ENCODE measurements at regions not wholly inside any gene's neighbourhood (a gene's known extent, or its start where the extent isn't known, plus 50 kb on each side); places are given as distances from the start of the nearest gene placed in this dataset.

- no peaks in the 10 kb centered on the region for H3K23me2 ChIP-seq (ENCODE audit: low read depth, low read length)
- no peak overlapping the region for H2BK5ac ChIP-seq (ENCODE audit: low read depth, low read length)
- H3K4me2 ChIP-seq (ENCODE audit: insufficient read depth in 1 of 2, low read depth in 2 of 2, low read length in 2 of 2): no peak overlapping the region
- no peaks in the 10 kb centered on the region for H4K20me1 ChIP-seq (replicated peaks in 1 of 2; ENCODE audit: control insufficient read depth in 1 of 2, insufficient read depth in 2 of 2, low read length in 2 of 2)
- H3K9me3 ChIP-seq (ENCODE audit: insufficient read depth in 2 of 2, low read depth in 1 of 2, low read length in 1 of 2): no peaks in the 10 kb centered on the region
- H3K14ac ChIP-seq (ENCODE audit: insufficient read length): no peak overlapping the region
- no peak overlapping the region for H2AFZ ChIP-seq (ENCODE audit: low read length)
- H3K18ac ChIP-seq (ENCODE audit: extremely low read depth, low read length): no peak overlapping the region
- ChIA-PET POLR2A (ENCODE audit: partially characterized antibody) (no interaction called here), CTCF (ENCODE audit: partially characterized antibody) (interaction anchor here (1.2 kb wide), 1 partner anchor 79 kb away, joined by 3 read pairs; no protein-coding TSS in a partner anchor)
- H3K27me3 ChIP-seq (replicated peaks in 1 of 4; ENCODE audit: control insufficient read depth in 3 of 4, extremely low read depth in 1 of 4, insufficient read depth in 3 of 4, low read length in 3 of 4): no peaks in the 10 kb centered on the region
- DNase-seq (ENCODE audit: low read depth in 1 of 2, low spot score in 2 of 2): no peak
- H3K79me1 ChIP-seq (ENCODE audit: low read depth, low read length): no peaks in the 10 kb centered on the region
- H3K56ac ChIP-seq (replicated peaks; ENCODE audit: insufficient read length, low read depth, low read length): no peak overlapping the region
- TF ChIP-seq CBX5 (IDR thresholded peaks at IDR 0.05; ENCODE audit: low read depth, low read length): no peak
- TF ChIP-seq KDM1A (IDR thresholded peaks at IDR 0.05; ENCODE audit: borderline replicate concordance, low read length): no peak
- TF ChIP-seq BCL11A (IDR thresholded peaks at IDR 0.05; ENCODE audit: low read depth in 2 of 2, low read length in 2 of 2): no peak
- TF ChIP-seq BACH1 (IDR thresholded peaks at IDR 0.05; ENCODE audit: low read length): no peak
- peak; percentile 46 to 50 for TF ChIP-seq RAD21 (IDR thresholded peaks at IDR 0.05 in 1 of 2, conservative IDR thresholded peaks at IDR 0.05 in 1 of 2; ENCODE audit: low read depth in 2 of 2, low read length in 2 of 2)
- TF ChIP-seq POLR2AphosphoS5 (IDR thresholded peaks at IDR 0.05; ENCODE audit: low read depth, low read length): no peak
- TF ChIP-seq SP2 (IDR thresholded peaks at IDR 0.05; ENCODE audit: low read length): no peak
- peak in 2 of 3 experiments; percentile 22 to 43; a peak in 2 of 4 replicates for TF ChIP-seq CTCF (IDR thresholded peaks at IDR 0.05; ENCODE audit: control extremely low read depth in 1 of 3, insufficient read depth in 1 of 3, low read depth in 1 of 3, low read length in 3 of 3)
- TF ChIP-seq RBBP5 (IDR thresholded peaks at IDR 0.05; ENCODE audit: borderline replicate concordance, low read depth, low read length): no peak
- TF ChIP-seq CHD1 (IDR thresholded peaks at IDR 0.05; ENCODE audit: low read depth, low read length): no peak
- no peak for TF ChIP-seq SIRT6 (IDR thresholded peaks at IDR 0.05; ENCODE audit: low read length)
- no peak overlapping the region for H2AK5ac ChIP-seq (ENCODE audit: low read depth, low read length)
- no peak overlapping the region for H3K27ac ChIP-seq (ENCODE audit: low read depth, low read length)
- H2BK15ac ChIP-seq (ENCODE audit: low read length): no peak overlapping the region
- no peak overlapping the region for H4K91ac ChIP-seq (replicated peaks; ENCODE audit: insufficient read length, low read length)
- H2BK12ac ChIP-seq (ENCODE audit: low read depth, low read length): no peak overlapping the region
- H3K36me3 ChIP-seq (ENCODE audit: control insufficient read depth in 2 of 4, insufficient read depth in 4 of 4, low read length in 3 of 4): no peaks in the 10 kb centered on the region
- H3K9ac ChIP-seq (replicated peaks in 1 of 4; ENCODE audit: extremely low read depth in 1 of 4, low read depth in 3 of 4, low read length in 3 of 4): no peak overlapping the region
- H3K23ac ChIP-seq (ENCODE audit: insufficient read length): no peak overlapping the region
- no peak overlapping the region for H2BK20ac ChIP-seq (ENCODE audit: low read length)
- no peak overlapping the region for H4K8ac ChIP-seq (ENCODE audit: extremely low read depth, insufficient read depth, low read length)
- no peaks in the 10 kb centered on the region for H3K79me2 ChIP-seq (ENCODE audit: control insufficient read depth in 1 of 2, insufficient read depth in 2 of 2, low read length in 2 of 2)
- H2BK120ac ChIP-seq (replicated peaks; ENCODE audit: low read depth, low read length): no peak overlapping the region
- no peaks in the 10 kb centered on the region for H3K4me1 ChIP-seq (replicated peaks in 1 of 4; ENCODE audit: control insufficient read depth in 3 of 4, insufficient read depth in 4 of 4, low read length in 3 of 4)
- no peak overlapping the region for H3K4ac ChIP-seq (replicated peaks; ENCODE audit: insufficient read length, low read depth, low read length)
- WGBS, 2 experiments (ENCODE audit: extremely low coverage in 1 of 2, insufficient coverage in 1 of 2, insufficient read length in 1 of 2, insufficient replicate concordance in 2 of 2, low coverage in 1 of 2, low lambda C conversion rate in 2 of 2, missing lambda C conversion rate in 1 of 2): 65% methylated on average over 2 of the region's 2 CpGs; no CpG with 5 or more reads in 1 of the 2 experiments
- FAIRE-seq: peak; percentile 24
- H3K4me3 ChIP-seq (ENCODE audit: extremely low read depth in 1 of 4, insufficient read depth in 2 of 4, low read depth in 3 of 4, low read length in 4 of 4): no peak overlapping the region
- no peak overlapping the region for H4K5ac ChIP-seq (ENCODE audit: insufficient read length, low read depth, low read length)
These were observed 2413.6 kb downstream of the PCDH7 start for GRCh38 chr4:33133723-33134122.
